ENCODE measurements at regions not wholly inside any gene's neighbourhood (a gene's known extent, or its start where the extent isn't known, plus 50 kb on each side); places are given as distances from the start of the nearest gene placed in this dataset.

DNA sequence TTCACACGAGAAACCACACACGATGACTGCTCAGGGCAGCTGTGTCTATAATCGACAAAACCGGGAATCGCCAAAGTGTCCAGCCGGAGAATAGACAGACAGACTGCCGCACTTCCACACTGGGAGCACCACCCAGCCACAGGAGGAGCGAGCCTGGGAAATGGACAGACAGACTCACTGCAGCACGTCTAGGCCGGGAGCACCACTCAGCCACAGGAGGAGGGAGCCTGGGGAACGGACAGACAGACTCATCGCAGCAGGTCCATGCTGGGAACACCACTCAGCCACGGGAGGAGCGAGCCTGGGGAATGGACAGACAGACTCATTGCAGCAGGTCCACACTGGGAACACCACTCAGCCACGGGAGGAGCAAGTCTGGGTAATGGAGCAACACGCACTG is 137.2 kb downstream of the BRD1 start:
- Histone ChIP-seq H3K36me3 (ENCODE audit: control insufficient read depth, insufficient read depth, low read length) (no peaks in the 10 kb centered on the region), H3K4me3 (ENCODE audit: low read length) (no peak overlapping the region), H3K9me3 (ENCODE audit: control insufficient read depth, insufficient read depth, low read length) (no peaks in the 10 kb centered on the region), H3K27ac (ENCODE audit: low read length) (no peak overlapping the region), H3K4me1 (ENCODE audit: control insufficient read depth, insufficient read depth, low read length) (no peaks in the 10 kb centered on the region), H3K27me3 (ENCODE audit: control insufficient read depth, insufficient read depth, low read length) (no peaks in the 10 kb centered on the region)
- Mint-ChIP-seq H3K4me3 (no peak overlapping the region), H3K27ac (no peak overlapping the region), H3K4me1 (no peaks in the 10 kb centered on the region), H3K9me3 (no peaks in the 10 kb centered on the region), H3K27me3 (ENCODE audit: low read depth in 2 of 2) (peaks cover 0 to under 1% of the 10 kb centered on the region in 2 donors), H3K36me3 (no peaks in the 10 kb centered on the region)
- no peak for DNase-seq
- 91% methylated on average over 16 of the region's 16 CpGs for WGBS (ENCODE audit: insufficient coverage)
- TF ChIP-seq, protein P1, sequence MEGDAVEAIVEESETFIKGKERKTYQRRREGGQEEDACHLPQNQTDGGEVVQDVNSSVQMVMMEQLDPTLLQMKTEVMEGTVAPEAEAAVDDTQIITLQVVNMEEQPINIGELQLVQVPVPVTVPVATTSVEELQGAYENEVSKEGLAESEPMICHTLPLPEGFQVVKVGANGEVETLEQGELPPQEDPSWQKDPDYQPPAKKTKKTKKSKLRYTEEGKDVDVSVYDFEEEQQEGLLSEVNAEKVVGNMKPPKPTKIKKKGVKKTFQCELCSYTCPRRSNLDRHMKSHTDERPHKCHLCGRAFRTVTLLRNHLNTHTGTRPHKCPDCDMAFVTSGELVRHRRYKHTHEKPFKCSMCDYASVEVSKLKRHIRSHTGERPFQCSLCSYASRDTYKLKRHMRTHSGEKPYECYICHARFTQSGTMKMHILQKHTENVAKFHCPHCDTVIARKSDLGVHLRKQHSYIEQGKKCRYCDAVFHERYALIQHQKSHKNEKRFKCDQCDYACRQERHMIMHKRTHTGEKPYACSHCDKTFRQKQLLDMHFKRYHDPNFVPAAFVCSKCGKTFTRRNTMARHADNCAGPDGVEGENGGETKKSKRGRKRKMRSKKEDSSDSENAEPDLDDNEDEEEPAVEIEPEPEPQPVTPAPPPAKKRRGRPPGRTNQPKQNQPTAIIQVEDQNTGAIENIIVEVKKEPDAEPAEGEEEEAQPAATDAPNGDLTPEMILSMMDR (IDR thresholded peaks at IDR 0.05), result no peak
- ATAC-seq, result peak in 1 of 3 donors; percentile 48
- intact Hi-C loops (cut with micrococcal nuclease), result no loop called here

DNA sequence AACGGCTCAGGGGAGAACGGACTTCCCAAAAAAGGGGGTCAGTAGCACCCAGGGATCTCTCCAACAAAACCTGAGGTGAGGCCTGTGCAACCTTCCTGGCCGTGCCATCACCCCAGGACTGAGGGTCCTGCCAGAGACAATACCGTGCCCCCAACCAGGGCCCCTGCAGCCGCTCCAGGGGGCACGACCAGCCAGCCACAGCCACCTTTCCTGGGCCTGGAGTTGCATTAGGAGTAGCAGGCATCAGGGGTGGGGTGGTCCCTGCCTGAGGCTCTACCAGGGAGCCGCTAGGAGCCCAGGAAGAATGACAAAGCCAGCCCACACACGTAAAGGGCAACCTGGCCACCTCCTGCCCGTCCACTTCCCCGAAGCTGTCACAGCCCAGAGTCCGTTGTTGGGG is 137.8 kb downstream of the BRD1 start:
- Mint-ChIP-seq H3K4me1 (no peaks in the 10 kb centered on the region), H3K36me3 (no peaks in the 10 kb centered on the region), H3K4me3 (no peak overlapping the region), H3K27me3 (ENCODE audit: low read depth in 2 of 2) (peaks cover 4 to 5% of the 10 kb centered on the region in 2 donors), H3K9me3 (no peaks in the 10 kb centered on the region), H3K27ac (no peak overlapping the region)
- no peak for DNase-seq
- no peaks in the 10 kb centered on the region for H3K9me3 ChIP-seq (ENCODE audit: control insufficient read depth, insufficient read depth, low read length)
- H3K27ac ChIP-seq (ENCODE audit: low read length), result no peak overlapping the region
- intact Hi-C loops (cut with micrococcal nuclease), result no loop called here
- no peak for ATAC-seq
- H3K4me3 ChIP-seq (ENCODE audit: low read length), result no peak overlapping the region
- 81% methylated on average over 11 of the region's 11 CpGs for WGBS (ENCODE audit: insufficient coverage)
- no peaks in the 10 kb centered on the region for H3K27me3 ChIP-seq (ENCODE audit: control insufficient read depth, insufficient read depth, low read length)
- TF ChIP-seq, protein P1 (IDR thresholded peaks at IDR 0.05), result no peak
- H3K4me1 ChIP-seq (ENCODE audit: control insufficient read depth, insufficient read depth, low read length), result no peaks in the 10 kb centered on the region
- no peaks in the 10 kb centered on the region for H3K36me3 ChIP-seq (ENCODE audit: control insufficient read depth, insufficient read depth, low read length)

DNA sequence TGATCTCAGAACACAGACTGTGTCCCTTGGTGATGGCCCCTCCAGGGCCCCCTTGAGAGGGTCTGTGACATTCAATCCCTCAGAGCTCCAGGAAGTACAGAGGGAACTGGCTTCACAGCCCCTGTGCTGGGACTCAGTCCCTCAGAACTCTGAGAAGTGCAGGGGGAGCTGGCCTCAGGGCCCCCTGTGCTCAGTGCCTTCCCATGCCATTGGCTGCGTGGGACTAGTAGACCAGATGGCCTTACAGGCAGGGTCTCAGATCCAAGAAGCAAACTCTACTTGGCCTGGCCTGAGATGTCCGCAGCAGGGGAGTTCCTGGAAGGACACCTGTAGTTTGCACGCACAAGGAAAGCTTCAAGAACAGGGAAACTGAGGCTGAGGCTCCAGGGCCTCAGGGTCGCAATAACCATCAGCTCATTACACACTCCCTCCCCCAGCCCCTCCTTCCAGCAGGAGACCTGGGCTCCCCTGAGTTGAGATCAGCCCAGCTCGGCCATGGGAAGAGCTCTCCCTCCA is 138.4 kb downstream of the BRD1 start:
- 86% methylated on average over 5 of the region's 5 CpGs for WGBS (ENCODE audit: insufficient coverage)
- Mint-ChIP-seq H3K4me1 (no peaks in the 10 kb centered on the region), H3K27ac (no peak overlapping the region), H3K36me3 (no peaks in the 10 kb centered on the region), H3K9me3 (no peaks in the 10 kb centered on the region), H3K27me3 (ENCODE audit: low read depth in 2 of 2) (peaks cover 9% of the 10 kb centered on the region in 2 donors), H3K4me3 (no peak overlapping the region)
- Histone ChIP-seq H3K36me3 (ENCODE audit: control insufficient read depth, insufficient read depth, low read length) (no peaks in the 10 kb centered on the region), H3K4me3 (ENCODE audit: low read length) (no peak overlapping the region), H3K27ac (ENCODE audit: low read length) (no peak overlapping the region), H3K9me3 (ENCODE audit: control insufficient read depth, insufficient read depth, low read length) (no peaks in the 10 kb centered on the region), H3K27me3 (ENCODE audit: control insufficient read depth, insufficient read depth, low read length) (no peaks in the 10 kb centered on the region), H3K4me1 (ENCODE audit: control insufficient read depth, insufficient read depth, low read length) (no peaks in the 10 kb centered on the region)
- no peak for DNase-seq
- intact Hi-C loops (cut with micrococcal nuclease), result no loop called here
- TF ChIP-seq, protein P1 (IDR thresholded peaks at IDR 0.05), result no peak
- ATAC-seq, result no peak

DNA sequence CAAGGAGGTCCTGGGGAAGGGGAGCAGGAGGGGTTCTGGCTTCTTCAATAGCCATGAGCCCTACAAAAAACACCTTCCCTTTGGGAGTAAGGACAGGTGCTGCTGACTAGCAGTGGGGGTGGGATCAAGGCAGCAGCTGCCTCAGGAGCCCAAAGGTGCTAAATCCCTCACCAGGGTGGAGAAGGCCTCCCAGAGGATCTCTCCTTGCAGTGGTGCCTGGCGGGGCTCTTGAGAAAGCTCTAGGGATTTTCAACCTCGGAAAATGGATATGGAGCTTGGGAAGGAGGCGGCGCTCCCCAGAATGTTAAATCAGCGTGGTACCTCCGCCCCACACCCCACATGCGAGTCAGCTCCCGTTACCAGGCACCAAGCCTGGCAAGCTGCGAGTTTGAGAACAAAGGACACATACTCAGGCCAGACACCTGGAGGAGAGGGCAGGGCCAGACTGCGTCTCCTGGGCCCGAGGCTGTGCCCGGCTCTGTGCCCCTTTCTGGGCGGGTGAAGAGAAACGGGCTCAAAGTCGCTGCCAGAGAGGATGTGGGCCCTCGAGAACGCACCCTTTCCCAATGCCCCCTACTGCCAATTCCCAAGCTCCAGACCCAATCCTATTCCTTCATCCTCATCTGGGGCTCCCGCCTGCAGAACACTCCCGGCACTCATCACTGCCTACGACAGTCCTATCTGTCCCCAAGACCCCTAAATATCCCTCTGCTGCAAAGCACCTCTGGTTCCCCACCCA is 139.0 kb downstream of the BRD1 start:
- 84% methylated on average over 20 of the region's 20 CpGs for WGBS (ENCODE audit: insufficient coverage)
- H3K4me3 Mint-ChIP-seq, result no peak overlapping the region
- no peak overlapping the region for H3K27ac ChIP-seq (ENCODE audit: low read length)
- peaks cover 9 to 13% of the 10 kb centered on the region in 2 donors for H3K27me3 Mint-ChIP-seq (ENCODE audit: low read depth in 2 of 2)
- no peaks in the 10 kb centered on the region for H3K4me1 Mint-ChIP-seq
- no peaks in the 10 kb centered on the region for H3K27me3 ChIP-seq (ENCODE audit: control insufficient read depth, insufficient read depth, low read length)
- H3K36me3 Mint-ChIP-seq, result no peaks in the 10 kb centered on the region
- no peak overlapping the region for H3K27ac Mint-ChIP-seq
- H3K9me3 Mint-ChIP-seq, result no peaks in the 10 kb centered on the region
- H3K4me1 ChIP-seq (ENCODE audit: control insufficient read depth, insufficient read depth, low read length), result no peaks in the 10 kb centered on the region
- ATAC-seq, result no peak
- H3K9me3 ChIP-seq (ENCODE audit: control insufficient read depth, insufficient read depth, low read length), result no peaks in the 10 kb centered on the region
- no peak overlapping the region for H3K4me3 ChIP-seq (ENCODE audit: low read length)
- no peak for DNase-seq
- no peaks in the 10 kb centered on the region for H3K36me3 ChIP-seq (ENCODE audit: control insufficient read depth, insufficient read depth, low read length)
- TF ChIP-seq, protein P1 (IDR thresholded peaks at IDR 0.05), result no peak
- intact Hi-C loops (cut with micrococcal nuclease), result no loop called here
